Ovary (tissue), 3 donors: ENCODE measurements at regions not wholly inside any gene's neighbourhood (a gene's known extent, or its start where the extent isn't known, plus 50 kb on each side); places are given as distances from the start of the nearest gene placed in this dataset.

Source experiments
- CTCF ChIP-seq, 3 donors: fragments of 450-650 bp in 2 of 3; fragments of 200-600 bp in 1 of 3; IDR thresholded peaks; one replicate each; pipeline versions ENCODE4 v1.5.1 to v1.8.0; 2016 to 2022; ENCODE audit warnings: antibody characterized with exemption in 3 of 3, mild to moderate bottlenecking in 1 of 3
- EP300 ChIP-seq: sonication (generic); formaldehyde crosslinking; IDR thresholded peaks from one replicate; pipeline ENCODE4 v1.6.1; 2017; ENCODE audit warnings: antibody characterized with exemption
- POLR2A ChIP-seq: fragments of 450-650 bp; IDR thresholded peaks from one replicate; pipeline ENCODE4 v1.6.1; 2017; ENCODE audit warnings: antibody characterized with exemption, mild to moderate bottlenecking, moderate library complexity
- donor health status: DM: no; HTN: no; CAD: no.

GRCh38 chr20:11724097-11724496 is 193.6 kb upstream of the BTBD3 start:
- TF ChIP-seq CTCF (IDR thresholded peaks at IDR 0.05) (no peak), POLR2A (no peak), EP300 (no peak)
